Loucy (cell line): ENCODE measurements at regions not wholly inside any gene's neighbourhood (a gene's known extent, or its start where the extent isn't known, plus 50 kb on each side); places are given as distances from the start of the nearest gene placed in this dataset.

ENCODE experiments used
- H2AFZ ChIP-seq: fragments of 200-600 bp; sonication (generic); 2 replicates; pipeline ENCODE4 v1.6.0; 2016; ENCODE audit warnings: antibody characterized with exemption, mild to moderate bottlenecking, low read length, moderate library complexity
- H3F3A ChIP-seq: fragments of 200-600 bp; 2 replicates; pipeline ENCODE4 v1.6.0; 2016; ENCODE audit warnings: antibody characterized with exemption, low read depth, mild to moderate bottlenecking
- H3K27me3 ChIP-seq: fragments of 200-600 bp; sonication (generic); 2 replicates; pipeline ENCODE4 v1.6.1; 2014; ENCODE audit warnings: low read length, mild to moderate bottlenecking; ENCODE audit not compliant: insufficient read depth, poor library complexity, severe bottlenecking
- H3K36me3 ChIP-seq: fragments of 200-600 bp; sonication (generic); 2 replicates; pipeline ENCODE4 v1.6.1; 2016; ENCODE audit warnings: low read length; ENCODE audit not compliant: insufficient read depth
- H3K4me1 ChIP-seq: fragments of 200-600 bp; sonication (generic); 2 replicates; pipeline ENCODE4 v1.5.1; 2014; ENCODE audit warnings: low read length, mild to moderate bottlenecking; ENCODE audit not compliant: insufficient read depth, poor library complexity, severe bottlenecking
- H3K4me2 ChIP-seq: fragments of 200-600 bp; sonication (generic); 2 replicates; pipeline ENCODE4 v1.6.0; 2014; ENCODE audit warnings: antibody characterized with exemption, low read length, low read depth, mild to moderate bottlenecking; ENCODE audit not compliant: poor library complexity, severe bottlenecking
- H3K4me3 ChIP-seq: fragments of 200-600 bp; sonication (generic); 2 replicates; pipeline ENCODE4 v1.5.1; 2014; ENCODE audit warnings: low read length, mild to moderate bottlenecking, mixed read lengths; ENCODE audit not compliant: poor library complexity, severe bottlenecking
- H3K79me2 ChIP-seq: fragments of 200-600 bp; sonication (generic); 2 replicates; pipeline ENCODE4 v1.6.1; 2014; ENCODE audit warnings: low read length; ENCODE audit not compliant: insufficient read depth
- H3K9ac ChIP-seq: fragments of 200-600 bp; sonication (generic); 2 replicates; pipeline ENCODE4 v1.6.0; 2014; ENCODE audit warnings: mild to moderate bottlenecking, low read depth, low read length, moderate library complexity; ENCODE audit not compliant: poor library complexity, severe bottlenecking
- H3K9me2 ChIP-seq: fragments of 200-600 bp; sonication (generic); replicated peaks from 2 replicates; pipeline ENCODE4 v1.6.1; 2016; ENCODE audit warnings: low read depth, low read length, mixed read lengths
- H3K9me3 ChIP-seq: fragments of 200-600 bp; sonication (generic); 2 replicates; pipeline ENCODE4 v1.6.1; 2014; ENCODE audit warnings: mild to moderate bottlenecking, antibody characterized with exemption, low read length, low read depth; ENCODE audit not compliant: insufficient read depth
- H4K20me1 ChIP-seq: fragments of 200-600 bp; sonication (generic); 2 replicates; pipeline ENCODE4 v1.6.0; 2014; ENCODE audit warnings: antibody characterized with exemption, low read length, mild to moderate bottlenecking; ENCODE audit not compliant: insufficient read depth, poor library complexity, severe bottlenecking
- EZH2phosphoT487 ChIP-seq: fragments of 200-600 bp; IDR thresholded peaks from 2 replicates; pipeline ENCODE4 v1.6.1; 2018; ENCODE audit warnings: antibody characterized with exemption, mild to moderate bottlenecking, moderate library complexity, borderline replicate concordance
- TF ChIP-seq, protein P1 (sequence below): fragments of 200-600 bp; sonication (generic); conservative IDR thresholded peaks from 2 replicates; pipeline ENCODE4 v1.5.1; 2014; ENCODE audit warnings: mild to moderate bottlenecking, antibody characterized with exemption, low read length

DNA sequence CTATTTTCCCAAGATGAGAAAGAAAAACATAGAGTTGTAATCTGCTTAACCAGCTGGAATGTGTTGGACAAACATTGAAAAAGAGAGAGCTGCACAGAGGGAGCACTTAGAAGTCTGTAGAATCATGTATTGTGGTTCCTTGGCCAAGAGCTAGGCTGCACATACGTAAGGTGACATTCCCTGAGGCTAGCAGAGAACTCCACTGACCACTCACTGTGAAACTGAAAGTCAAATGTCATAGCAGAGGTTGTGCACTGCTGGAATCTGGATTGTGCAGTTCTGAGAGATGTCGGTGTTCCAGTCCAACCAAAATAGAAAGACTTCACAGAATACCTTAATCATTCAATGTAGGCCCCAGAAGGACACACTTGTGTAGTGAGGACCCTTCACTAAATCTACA is 772.8 kb upstream of the RAG2 start:
- no peak overlapping the region for H3K9ac ChIP-seq
- TF ChIP-seq EZH2phosphoT487: no peak
- TF ChIP-seq, protein P1, sequence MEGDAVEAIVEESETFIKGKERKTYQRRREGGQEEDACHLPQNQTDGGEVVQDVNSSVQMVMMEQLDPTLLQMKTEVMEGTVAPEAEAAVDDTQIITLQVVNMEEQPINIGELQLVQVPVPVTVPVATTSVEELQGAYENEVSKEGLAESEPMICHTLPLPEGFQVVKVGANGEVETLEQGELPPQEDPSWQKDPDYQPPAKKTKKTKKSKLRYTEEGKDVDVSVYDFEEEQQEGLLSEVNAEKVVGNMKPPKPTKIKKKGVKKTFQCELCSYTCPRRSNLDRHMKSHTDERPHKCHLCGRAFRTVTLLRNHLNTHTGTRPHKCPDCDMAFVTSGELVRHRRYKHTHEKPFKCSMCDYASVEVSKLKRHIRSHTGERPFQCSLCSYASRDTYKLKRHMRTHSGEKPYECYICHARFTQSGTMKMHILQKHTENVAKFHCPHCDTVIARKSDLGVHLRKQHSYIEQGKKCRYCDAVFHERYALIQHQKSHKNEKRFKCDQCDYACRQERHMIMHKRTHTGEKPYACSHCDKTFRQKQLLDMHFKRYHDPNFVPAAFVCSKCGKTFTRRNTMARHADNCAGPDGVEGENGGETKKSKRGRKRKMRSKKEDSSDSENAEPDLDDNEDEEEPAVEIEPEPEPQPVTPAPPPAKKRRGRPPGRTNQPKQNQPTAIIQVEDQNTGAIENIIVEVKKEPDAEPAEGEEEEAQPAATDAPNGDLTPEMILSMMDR: no peak
- no peak overlapping the region for H3K4me2 ChIP-seq
- H3K27me3 ChIP-seq: no peaks in the 10 kb centered on the region
- no peaks in the 10 kb centered on the region for H3K36me3 ChIP-seq
- no peaks in the 10 kb centered on the region for H3K79me2 ChIP-seq
- no peaks in the 10 kb centered on the region for H4K20me1 ChIP-seq
- H3F3A ChIP-seq: no peaks in the 10 kb centered on the region
- no peak overlapping the region for H2AFZ ChIP-seq
- no peaks in the 10 kb centered on the region for H3K9me2 ChIP-seq
- no peak overlapping the region for H3K4me3 ChIP-seq
- no peaks in the 10 kb centered on the region for H3K4me1 ChIP-seq
- H3K9me3 ChIP-seq: no peaks in the 10 kb centered on the region

DNA sequence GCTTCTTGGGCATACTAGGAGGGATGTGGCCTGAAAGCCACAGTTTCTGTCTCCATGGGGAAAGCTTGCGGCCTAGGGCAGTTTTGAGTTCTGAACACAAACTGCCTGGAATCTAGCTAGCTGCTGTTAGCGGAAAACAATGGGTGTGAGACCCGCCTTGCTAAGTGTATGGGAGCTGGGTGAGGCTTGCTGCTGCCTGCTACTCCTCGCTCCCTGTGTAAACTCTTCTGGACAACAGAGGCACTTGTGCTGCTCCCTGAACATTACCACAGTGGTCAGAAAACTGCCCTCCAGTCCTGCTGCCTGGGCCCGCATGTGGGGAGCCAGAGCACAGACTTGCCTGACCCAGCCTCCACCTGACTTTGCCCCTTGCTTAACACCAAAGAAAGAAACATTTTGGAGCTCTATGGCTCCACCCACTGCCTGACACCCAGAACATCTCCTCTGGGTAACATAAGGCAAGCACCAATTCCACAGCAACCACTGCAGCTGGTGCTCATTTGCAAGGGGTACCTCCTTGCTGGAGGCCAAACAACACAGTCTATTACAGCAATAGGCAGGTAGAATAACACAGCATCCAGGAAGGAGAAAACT is 766.3 kb upstream of the RAG2 start:
- H3K27me3 ChIP-seq: no peaks in the 10 kb centered on the region
- no peaks in the 10 kb centered on the region for H3K9me2 ChIP-seq
- no peak overlapping the region for H3K4me2 ChIP-seq
- no peaks in the 10 kb centered on the region for H3K9me3 ChIP-seq
- H4K20me1 ChIP-seq: no peaks in the 10 kb centered on the region
- no peaks in the 10 kb centered on the region for H3K36me3 ChIP-seq
- H2AFZ ChIP-seq: no peak overlapping the region
- no peak overlapping the region for H3K4me3 ChIP-seq
- no peaks in the 10 kb centered on the region for H3F3A ChIP-seq
- H3K9ac ChIP-seq: no peak overlapping the region
- TF ChIP-seq, protein P1: no peak
- TF ChIP-seq EZH2phosphoT487: no peak
- no peaks in the 10 kb centered on the region for H3K4me1 ChIP-seq
- no peaks in the 10 kb centered on the region for H3K79me2 ChIP-seq

DNA sequence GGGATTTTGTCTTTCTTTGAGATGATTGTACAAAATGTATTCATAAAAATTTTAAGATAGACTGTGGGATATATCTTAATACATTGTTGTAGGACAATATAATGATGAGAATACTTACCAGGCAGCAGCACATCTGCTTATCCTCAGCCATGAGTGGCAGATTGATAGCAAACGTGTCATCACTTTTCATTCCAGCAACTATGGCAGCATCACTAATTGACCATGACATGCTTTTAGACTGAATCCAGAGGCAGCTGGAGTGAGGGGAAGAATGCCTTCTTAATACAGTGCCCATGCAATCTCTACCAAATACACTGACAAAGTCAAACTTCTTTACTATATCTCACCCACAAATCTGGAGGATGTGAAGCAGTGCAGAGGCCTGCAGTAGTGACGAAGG is 755.2 kb upstream of the RAG2 start:
- H3K79me2 ChIP-seq: no peaks in the 10 kb centered on the region
- no peak overlapping the region for H3K4me2 ChIP-seq
- no peaks in the 10 kb centered on the region for H3K27me3 ChIP-seq
- no peaks in the 10 kb centered on the region for H3K36me3 ChIP-seq
- no peaks in the 10 kb centered on the region for H3K9me3 ChIP-seq
- H3K9me2 ChIP-seq: no peaks in the 10 kb centered on the region
- H3K4me3 ChIP-seq: no peak overlapping the region
- no peaks in the 10 kb centered on the region for H4K20me1 ChIP-seq
- no peak overlapping the region for H3K9ac ChIP-seq
- H2AFZ ChIP-seq: no peak overlapping the region
- no peaks in the 10 kb centered on the region for H3K4me1 ChIP-seq
- H3F3A ChIP-seq: no peaks in the 10 kb centered on the region
- TF ChIP-seq, protein P1: no peak
- no peak for TF ChIP-seq EZH2phosphoT487
